H1 (cell line): ENCODE measurements at regions not wholly inside any gene's neighbourhood (a gene's known extent, or its start where the extent isn't known, plus 50 kb on each side); places are given as distances from the start of the nearest gene placed in this dataset.
"Not testable (repeated sequence)": the region's sequence is repeated elsewhere in the genome, so short reads cannot be mapped to it uniquely, and the experiment has no call there.

Source experiments
- CTCF ChIA-PET: fragments of 300-600 bp; sonication (Branson Sonifier 250); formaldehyde crosslinking; loops from one replicate; lab custom pipeline; 2021; ENCODE audit not compliant: partially characterized antibody; lab: Charles Lee
- POLR2A ChIA-PET: fragments of 300-600 bp; sonication (Branson Sonifier 250); formaldehyde crosslinking; loops from one replicate; lab custom pipeline; 2021; ENCODE audit warnings: inconsistent platforms; ENCODE audit not compliant: partially characterized antibody; lab: Charles Lee
- DNase-seq, 2 experiments: peaks; one replicate each; pipeline versions ENCODE4 v3.0.0 to v3.0.0-alpha.2; 2010 to 2022; ENCODE audit warnings: low spot score in 2 of 2, low read depth in 1 of 2, mixed read lengths in 1 of 2
- FAIRE-seq: peaks from 2 replicates; lab custom pipeline; 2011; peaks lifted over from hg19 to GRCh38; lab: Jason Lieb, UNC
- H2AFZ ChIP-seq: 2 replicates; pipeline ENCODE4 v1.8.1; 2012; ENCODE audit warnings: low read length, inconsistent platforms
- H2AK5ac ChIP-seq: 2 replicates; pipeline ENCODE4 v1.6.1; 2013; ENCODE audit warnings: low read depth, low read length
- H2BK120ac ChIP-seq: replicated peaks from 2 replicates; pipeline ENCODE3; 2013; ENCODE audit warnings: low read depth, low read length, inconsistent platforms
- H2BK12ac ChIP-seq: 2 replicates; pipeline ENCODE4 v1.6.1; 2013; ENCODE audit warnings: low read depth, low read length
- H2BK15ac ChIP-seq: 2 replicates; pipeline ENCODE4 v1.6.1; 2013; ENCODE audit warnings: low read length
- H2BK20ac ChIP-seq: 2 replicates; pipeline ENCODE4 v1.6.1; 2013; ENCODE audit warnings: low read length
- H2BK5ac ChIP-seq: 2 replicates; pipeline ENCODE4 v1.6.1; 2013; ENCODE audit warnings: low read depth, low read length
- H3K14ac ChIP-seq: 2 replicates; pipeline ENCODE4 v1.6.1; 2013; ENCODE audit warnings: inconsistent platforms; ENCODE audit not compliant: insufficient read length
- H3K18ac ChIP-seq: 2 replicates; pipeline ENCODE4 v1.6.1; 2013; ENCODE audit warnings: low read length; ENCODE audit errors: extremely low read depth
- H3K23ac ChIP-seq: 2 replicates; pipeline ENCODE4 v1.6.1; 2013; ENCODE audit warnings: inconsistent platforms; ENCODE audit not compliant: insufficient read length
- H3K23me2 ChIP-seq: 2 replicates; pipeline ENCODE4 v1.6.1; 2013; ENCODE audit warnings: low read depth, low read length
- H3K27ac ChIP-seq: 2 replicates; pipeline ENCODE4 v1.6.1; 2011; ENCODE audit warnings: low read depth, low read length, inconsistent platforms
- H3K27me3 ChIP-seq, 4 experiments: replicated peaks in 1 of 4; 1 replicate in 1 of 4; 2 replicates in 3 of 4; pipeline versions ENCODE4 v1.6.1 to v1.8.1; 2011 to 2013; ENCODE audit warnings: low read length in 3 of 4, mild to moderate bottlenecking in 3 of 4, inconsistent platforms in 2 of 4, mixed read lengths in 2 of 4, moderate library complexity in 1 of 4; ENCODE audit not compliant: control insufficient read depth in 3 of 4, insufficient read depth in 3 of 4; ENCODE audit errors: extremely low read depth in 1 of 4
- H3K36me3 ChIP-seq, 4 experiments: 2 replicates each; pipeline versions ENCODE4 v1.6.1 to v1.8.1; 2011 to 2013; ENCODE audit warnings: mild to moderate bottlenecking in 4 of 4, low read length in 3 of 4, moderate library complexity in 2 of 4, control low read depth in 1 of 4, inconsistent platforms in 1 of 4; ENCODE audit not compliant: insufficient read depth in 4 of 4, control insufficient read depth in 2 of 4
- H3K4ac ChIP-seq: replicated peaks from 2 replicates; pipeline ENCODE3; 2013; ENCODE audit warnings: low read length, low read depth, mixed read lengths, inconsistent platforms; ENCODE audit not compliant: insufficient read length
- H3K4me1 ChIP-seq, 4 experiments: replicated peaks in 1 of 4; 1 replicate in 1 of 4; 2 replicates in 3 of 4; pipeline versions ENCODE4 v1.6.1 to v1.8.1; 2011 to 2013; ENCODE audit warnings: low read length in 3 of 4, inconsistent platforms in 2 of 4, mixed read lengths in 1 of 4; ENCODE audit not compliant: insufficient read depth in 4 of 4, control insufficient read depth in 3 of 4
- H3K4me2 ChIP-seq, 2 experiments: 2 replicates each; pipeline versions ENCODE4 v1.6.1 to v1.8.1; 2011 to 2013; ENCODE audit warnings: low read depth in 2 of 2, low read length in 2 of 2, control low read depth in 1 of 2, inconsistent platforms in 1 of 2, mild to moderate bottlenecking in 1 of 2; ENCODE audit not compliant: insufficient read depth in 1 of 2
- H3K4me3 ChIP-seq, 4 experiments: fragments of 200-600, 300-600 bp in 1 of 4; sonication (generic), shearing (Covaris generic), sonication (Bioruptor Twin) in 1 of 4; 2 replicates each; pipeline versions ENCODE4 v1.5.1 to v1.8.1; 2011 to 2016; ENCODE audit warnings: low read length in 4 of 4, low read depth in 3 of 4, control low read depth in 2 of 4, inconsistent platforms in 2 of 4, mild to moderate bottlenecking in 2 of 4, mixed read lengths in 1 of 4, moderate library complexity in 1 of 4; ENCODE audit not compliant: insufficient read depth in 2 of 4; ENCODE audit errors: extremely low read depth in 1 of 4
- H3K56ac ChIP-seq: replicated peaks from 2 replicates; pipeline ENCODE3; 2013; ENCODE audit warnings: low read depth, mild to moderate bottlenecking, mixed read lengths, low read length, inconsistent platforms; ENCODE audit not compliant: insufficient read length
- H3K79me1 ChIP-seq: 2 replicates; pipeline ENCODE4 v1.6.1; 2013; ENCODE audit warnings: low read depth, low read length, control low read depth
- H3K79me2 ChIP-seq, 2 experiments: 2 replicates each; pipeline versions ENCODE4 v1.6.1 to v1.8.1; 2012 to 2013; ENCODE audit warnings: low read length in 2 of 2, mild to moderate bottlenecking in 2 of 2, inconsistent platforms in 1 of 2; ENCODE audit not compliant: insufficient read depth in 2 of 2, control insufficient read depth in 1 of 2
- H3K9ac ChIP-seq, 4 experiments: replicated peaks in 1 of 4; 1 replicate in 1 of 4; 2 replicates in 3 of 4; pipeline versions ENCODE4 v1.6.1 to v1.8.1; 2011 to 2013; ENCODE audit warnings: low read depth in 3 of 4, low read length in 3 of 4, control low read depth in 2 of 4, mild to moderate bottlenecking in 2 of 4, moderate library complexity in 2 of 4, inconsistent platforms in 1 of 4; ENCODE audit errors: extremely low read depth in 1 of 4
- H3K9me3 ChIP-seq, 2 experiments: 2 replicates each; pipeline versions ENCODE4 v1.6.1 to v1.8.1; 2012 to 2013; ENCODE audit warnings: mild to moderate bottlenecking in 2 of 2, moderate library complexity in 2 of 2, control low read depth in 1 of 2, inconsistent platforms in 1 of 2, low read depth in 1 of 2, low read length in 1 of 2, mixed read lengths in 1 of 2; ENCODE audit not compliant: insufficient read depth in 2 of 2
- H4K20me1 ChIP-seq, 2 experiments: replicated peaks in 1 of 2; 2 replicates each; pipeline versions ENCODE3 to v1.8.1; 2011 to 2013; ENCODE audit warnings: inconsistent platforms in 2 of 2, low read length in 2 of 2, mild to moderate bottlenecking in 1 of 2; ENCODE audit not compliant: insufficient read depth in 2 of 2, control insufficient read depth in 1 of 2
- H4K5ac ChIP-seq: 2 replicates; pipeline ENCODE4 v1.6.1; 2013; ENCODE audit warnings: low read length, low read depth, mixed read lengths, inconsistent platforms; ENCODE audit not compliant: insufficient read length
- H4K8ac ChIP-seq: 2 replicates; pipeline ENCODE4 v1.8.0; 2013; ENCODE audit warnings: mild to moderate bottlenecking, moderate library complexity, low read length, inconsistent platforms; ENCODE audit not compliant: insufficient read depth; ENCODE audit errors: extremely low read depth
- H4K91ac ChIP-seq: replicated peaks from 2 replicates; pipeline ENCODE3; 2013; ENCODE audit warnings: low read length, mixed read lengths, inconsistent platforms; ENCODE audit not compliant: insufficient read length
- WGBS, 2 experiments: shearing (Covaris generic) in 1 of 2; methylation state at CpG; one replicate each; pipeline versions ENCODE4 v1.1.6 to v1.1.7; 2013 to 2015; ENCODE audit warnings: low lambda C conversion rate in 2 of 2, mixed read lengths in 2 of 2, inconsistent platforms in 1 of 2, low coverage in 1 of 2, missing lambda C conversion rate in 1 of 2; ENCODE audit not compliant: insufficient replicate concordance in 2 of 2, insufficient coverage in 1 of 2, insufficient read length in 1 of 2; ENCODE audit errors: extremely low coverage in 1 of 2, missing lambda C conversion rate in 1 of 2; 5-methylcytosine and 5-hydroxymethylcytosine counted together

GRCh38 chr20:47842950-47843349 is 57.7 kb upstream of the SULF2 start:
- H3K14ac ChIP-seq, FAIRE-seq, H3K4me1 ChIP-seq, H4K5ac ChIP-seq, H2BK15ac ChIP-seq, H2BK12ac ChIP-seq, H2AK5ac ChIP-seq, H2BK120ac ChIP-seq, H3K4me3 ChIP-seq, H4K91ac ChIP-seq, H3K36me3 ChIP-seq, H3K27ac ChIP-seq, H3K23me2 ChIP-seq, POLR2A ChIA-PET, H3K18ac ChIP-seq, H3K9me3 ChIP-seq, H3K4me2 ChIP-seq, H2BK5ac ChIP-seq, H3K79me1 ChIP-seq, H3K9ac ChIP-seq, H2AFZ ChIP-seq, H3K56ac ChIP-seq, DNase-seq, H4K20me1 ChIP-seq, H2BK20ac ChIP-seq, H3K23ac ChIP-seq, H3K79me2 ChIP-seq, H3K4ac ChIP-seq, H3K27me3 ChIP-seq, H4K8ac ChIP-seq: not testable (repeated sequence)
- WGBS, 2 experiments = 94% methylated on average over 9 of the region's 11 CpGs; no CpG with 5 or more reads in 1 of the 2 experiments
- CTCF ChIA-PET = interaction anchor here (0.9 kb wide), 1 partner anchor 52 kb away, joined by 3 read pairs; no protein-coding TSS in a partner anchor

GRCh38 chr20:47842004-47842403 is 56.7 kb upstream of the SULF2 start:
- H3K56ac ChIP-seq, DNase-seq, FAIRE-seq, H3K4ac ChIP-seq, H4K91ac ChIP-seq, H2AFZ ChIP-seq, H3K23ac ChIP-seq, H4K8ac ChIP-seq, H3K36me3 ChIP-seq, H2BK12ac ChIP-seq, H2BK15ac ChIP-seq, H4K20me1 ChIP-seq, H3K79me1 ChIP-seq, H2AK5ac ChIP-seq, H3K14ac ChIP-seq, H3K9me3 ChIP-seq, H2BK5ac ChIP-seq, H3K4me3 ChIP-seq, H3K18ac ChIP-seq, H4K5ac ChIP-seq, H3K23me2 ChIP-seq, H2BK120ac ChIP-seq, H3K4me2 ChIP-seq, H3K79me2 ChIP-seq, H3K4me1 ChIP-seq, CTCF ChIA-PET, POLR2A ChIA-PET, H3K27ac ChIP-seq, H3K27me3 ChIP-seq, H2BK20ac ChIP-seq, H3K9ac ChIP-seq: not testable (repeated sequence)
- WGBS, 2 experiments = 91% methylated on average over 12 of the region's 12 CpGs; no CpG with 5 or more reads in 1 of the 2 experiments
